EL (cell line): ENCODE measurements at regions not wholly inside any gene's neighbourhood (a gene's known extent, or its start where the extent isn't known, plus 50 kb on each side); places are given as distances from the start of the nearest gene placed in this dataset.

Source experiments
- DNase-seq: peaks from one replicate; pipeline ENCODE4 v3.0.0-alpha.2; 2016

- DNase-seq, result no peak
Measured at GRCh38 chr13:48761256-48761655, 107.5 kb downstream of the CYSLTR2 start.

GRCh38 chr13:48769107-48769704 lies 115.5 kb downstream of the CYSLTR2 start:
- peak; percentile 82 for DNase-seq

- DNase-seq, result no peak
Measured at GRCh38 chr13:48770372-48770771, 116.6 kb downstream of the CYSLTR2 start.

DNA sequence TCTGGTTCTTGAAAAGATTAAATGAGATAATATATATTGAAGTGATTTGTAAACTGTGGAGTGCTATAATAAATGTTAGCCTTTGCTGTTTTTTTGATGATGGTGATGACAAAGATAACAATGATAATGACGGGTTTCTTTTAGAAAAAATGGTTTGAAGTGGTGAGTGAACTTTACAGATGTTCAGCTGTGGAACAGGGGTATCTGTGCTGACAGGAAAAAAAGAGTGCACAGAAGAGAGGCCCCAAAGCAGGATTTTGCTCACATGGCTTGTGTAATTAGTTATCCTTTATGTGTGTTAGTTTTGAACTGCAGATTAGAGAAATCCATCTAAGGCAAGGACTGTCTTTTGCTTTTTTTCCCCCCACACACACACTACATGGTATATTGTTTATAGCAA lies 119.2 kb downstream of the CYSLTR2 start:
- no peak for DNase-seq

DNA sequence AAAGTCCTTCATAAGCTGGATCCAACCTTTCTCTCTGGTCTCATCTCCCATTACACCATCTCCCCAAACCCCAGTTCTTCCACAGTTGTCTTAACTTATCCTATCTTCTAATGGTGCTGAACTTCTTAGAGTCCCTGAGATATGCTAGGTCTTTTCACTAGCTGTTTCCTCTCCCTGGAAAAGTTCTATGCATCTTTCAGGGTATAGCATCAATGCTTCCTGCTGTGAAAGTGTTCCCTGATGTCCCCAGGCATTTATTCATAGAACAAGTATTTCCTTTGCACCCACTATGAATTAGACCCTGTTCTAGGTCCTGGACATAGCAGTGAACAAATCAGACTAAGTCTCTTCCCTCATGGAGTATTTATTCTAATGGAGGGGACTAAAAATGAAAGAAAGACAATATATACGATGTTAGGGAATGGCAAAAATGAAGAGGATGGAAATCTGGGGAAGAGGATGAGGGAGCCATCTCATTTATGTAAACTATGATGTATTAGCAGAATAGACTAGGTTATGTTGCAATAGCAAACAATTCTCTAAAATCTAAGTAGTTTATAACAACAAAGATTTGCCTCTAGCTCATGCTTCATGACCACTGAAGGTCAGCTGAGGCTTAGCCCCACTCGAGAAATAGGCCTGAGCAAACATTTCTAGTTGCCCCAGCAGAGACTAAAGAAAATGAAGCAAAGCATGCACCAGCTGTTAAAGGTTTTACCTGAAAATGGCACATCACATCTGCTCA lies 120.0 kb downstream of the CYSLTR2 start:
- DNase-seq, result peak; percentile 21

DNA sequence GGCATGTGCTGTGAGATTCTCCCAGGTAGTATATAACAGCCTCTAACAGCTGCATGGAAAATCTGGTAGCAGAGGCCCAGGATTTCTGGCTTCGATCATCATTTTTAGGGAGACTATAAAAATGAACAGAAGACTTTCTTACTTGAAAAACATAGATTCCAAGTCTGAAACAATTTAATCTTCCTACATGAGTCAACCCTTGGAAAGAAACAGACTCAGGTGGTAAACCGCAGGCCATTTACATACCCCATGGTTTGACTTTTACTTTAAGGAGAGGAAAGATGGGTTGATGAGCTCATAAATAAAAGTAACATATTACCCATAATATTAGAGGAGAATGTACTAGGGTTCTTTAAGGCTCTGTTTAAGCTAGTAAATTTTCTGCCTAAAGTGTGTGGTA lies 121.6 kb downstream of the CYSLTR2 start:
- DNase-seq, result peak; percentile 32

GRCh38 chr13:48775804-48776203 lies 122.1 kb downstream of the CYSLTR2 start:
- peak; percentile 98 for DNase-seq

GRCh38 chr13:48776401-48776800 lies 122.7 kb downstream of the CYSLTR2 start:
- DNase-seq, result peak; percentile 23

DNA sequence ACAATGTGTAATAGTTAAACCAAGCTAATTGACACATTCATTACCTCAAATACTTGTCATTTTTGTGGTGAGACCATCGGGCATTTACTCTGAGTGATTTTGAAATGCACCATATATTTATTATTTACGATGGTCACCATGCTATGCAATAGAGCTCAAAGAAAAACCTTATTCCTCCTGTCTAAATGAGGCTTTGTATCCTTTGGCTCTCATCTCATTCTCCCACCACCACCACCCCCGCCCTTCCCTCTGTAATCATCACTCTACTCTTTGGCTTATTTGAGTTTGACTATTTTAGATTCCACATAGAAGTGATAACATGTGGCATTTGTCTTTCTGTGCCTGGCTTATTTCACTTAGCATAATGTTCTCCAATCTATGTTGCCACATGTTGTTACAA lies 124.9 kb downstream of the CYSLTR2 start:
- peak; percentile 57 for DNase-seq

- DNase-seq, result no peak
Measured at GRCh38 chr13:48780713-48781341, 127.1 kb downstream of the CYSLTR2 start.

GRCh38 chr13:48782429-48782840 lies 128.7 kb downstream of the CYSLTR2 start:
- no peak for DNase-seq

GRCh38 chr13:48783181-48783630 lies 129.5 kb downstream of the CYSLTR2 start:
- peak; percentile 92 for DNase-seq

DNA sequence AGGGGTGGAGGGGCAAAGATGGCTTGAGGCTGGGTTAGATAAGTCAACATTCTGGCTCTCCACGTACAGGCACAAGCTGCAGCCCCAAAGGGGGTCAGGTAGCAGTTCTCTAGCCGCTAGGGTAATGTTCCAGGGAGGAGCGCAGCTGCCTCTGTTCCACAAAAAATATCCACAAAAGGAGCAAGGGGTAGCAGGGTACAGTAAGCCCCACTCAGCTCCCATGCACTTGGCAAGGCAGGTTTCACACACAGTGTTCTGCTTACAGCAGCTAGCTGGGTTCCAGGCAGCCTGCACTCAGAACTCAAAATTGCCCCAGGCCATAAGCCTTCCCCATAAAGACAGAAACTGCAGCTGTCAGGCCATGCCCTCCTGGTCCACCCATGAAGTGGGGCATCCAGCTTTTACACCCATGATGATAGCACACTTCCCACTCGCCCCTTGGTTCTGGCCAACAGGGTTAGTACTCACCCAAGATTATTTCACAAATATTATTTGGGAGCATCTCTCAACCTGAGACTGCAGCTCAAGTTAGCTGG lies 130.0 kb downstream of the CYSLTR2 start:
- DNase-seq, result no peak

DNA sequence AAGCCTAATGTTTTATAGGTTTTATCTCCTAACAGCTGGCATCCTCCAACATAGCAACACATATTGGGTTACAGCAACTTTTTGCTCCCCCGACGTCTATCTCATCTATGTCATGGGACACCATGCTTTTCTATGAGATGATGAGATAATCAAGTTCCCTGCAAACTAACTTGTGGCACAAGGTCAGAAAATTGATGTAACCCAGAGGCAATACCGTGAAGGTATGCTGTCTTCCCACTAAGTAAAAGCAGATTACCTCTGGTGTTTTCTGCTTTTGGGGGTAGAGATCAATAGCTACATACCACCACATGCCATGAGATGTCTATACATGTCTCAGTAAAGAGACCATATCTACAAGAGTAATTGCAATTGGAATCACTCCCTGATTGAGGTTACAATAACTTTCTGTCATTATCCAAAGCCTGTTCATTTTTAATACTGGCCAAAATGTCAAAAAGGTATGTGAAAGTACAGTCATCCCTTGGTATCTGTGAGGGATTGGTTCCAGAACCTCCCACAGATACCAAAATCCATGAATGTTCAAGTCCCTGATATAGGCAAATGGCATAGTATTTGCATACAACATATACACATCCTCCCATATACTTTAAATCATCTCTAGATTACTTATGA lies 131.3 kb downstream of the CYSLTR2 start:
- no peak for DNase-seq

DNA sequence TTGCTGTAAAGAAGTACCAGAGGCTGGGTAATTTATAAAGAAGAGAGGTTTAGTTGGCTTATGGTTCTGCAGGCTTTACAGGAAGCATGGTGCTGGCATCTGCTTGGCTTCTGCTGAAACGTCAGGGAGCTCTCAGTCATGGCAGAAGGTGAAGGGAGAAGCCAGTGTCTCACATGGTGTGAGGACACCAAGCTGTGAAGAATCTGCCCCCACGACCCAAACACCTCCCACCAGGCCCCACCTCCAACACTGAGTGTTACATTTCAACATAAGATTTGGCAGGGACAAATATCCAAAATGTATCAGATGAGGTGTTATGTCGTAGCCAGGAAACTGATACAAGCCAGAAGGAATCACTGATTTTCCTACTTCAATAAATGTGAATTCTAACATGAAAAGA lies 136.5 kb downstream of the CYSLTR2 start:
- DNase-seq, result no peak

GRCh38 chr13:48790966-48791365 lies 137.2 kb downstream of the CYSLTR2 start:
- DNase-seq, result no peak

- DNase-seq, result no peak
Measured at GRCh38 chr13:48797127-48797526, 143.4 kb downstream of the CYSLTR2 start.

DNA sequence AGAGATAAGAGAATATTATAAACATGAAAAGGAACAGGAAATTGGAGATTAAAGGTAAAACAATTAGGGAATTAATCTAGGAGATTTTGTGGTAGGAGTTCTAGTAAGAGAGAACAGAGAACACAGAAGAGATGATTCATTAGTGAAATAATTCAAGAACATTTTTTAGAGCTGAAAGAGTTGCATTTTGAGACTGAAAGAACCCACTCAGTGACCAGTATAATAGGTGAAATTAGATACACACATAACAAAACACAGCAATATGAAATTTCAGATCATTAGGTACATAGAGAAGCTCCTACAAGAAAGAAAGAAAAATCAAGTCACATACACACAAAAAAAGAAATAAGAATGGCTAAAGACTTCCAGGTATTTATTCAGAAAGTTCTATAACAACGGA lies 144.0 kb downstream of the CYSLTR2 start:
- no peak for DNase-seq

DNA sequence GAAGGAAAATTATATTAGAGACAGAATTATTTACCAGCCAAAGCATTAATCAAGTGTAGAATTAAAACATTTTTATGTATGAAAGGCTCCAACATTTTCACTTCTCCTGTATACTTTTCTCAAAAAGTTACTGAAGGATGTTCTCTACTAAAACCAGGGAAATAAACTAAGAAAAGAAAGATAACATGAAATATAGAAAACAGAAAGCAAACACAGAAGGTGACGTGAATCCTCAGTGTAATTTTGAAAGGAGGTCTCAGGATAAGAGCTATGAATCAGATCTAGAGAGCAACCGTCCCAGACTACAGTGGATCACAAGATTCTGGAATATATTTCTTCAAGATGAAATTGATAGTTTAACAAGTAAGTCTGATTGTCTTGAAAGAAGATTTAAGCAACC lies 144.5 kb downstream of the CYSLTR2 start:
- DNase-seq, result no peak

DNA sequence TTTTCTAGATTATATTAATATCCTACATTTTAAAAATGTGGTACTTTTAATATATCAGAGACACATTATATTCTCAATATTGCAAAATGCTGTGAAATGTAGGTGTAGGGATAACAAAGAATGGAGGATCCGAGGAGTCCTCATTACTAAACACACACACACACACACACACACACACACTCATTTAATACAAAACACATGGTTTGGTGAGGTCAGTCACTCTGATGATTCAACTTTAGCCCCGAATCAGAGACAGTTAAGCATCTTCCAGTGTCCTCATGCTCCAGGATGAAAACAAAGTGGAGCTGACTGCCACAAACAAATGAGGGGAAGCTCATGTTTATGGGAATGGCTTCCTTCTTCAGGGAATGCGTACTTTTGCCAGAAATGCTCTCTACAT lies 147.5 kb downstream of the CYSLTR2 start:
- peak; percentile 68 for DNase-seq

DNA sequence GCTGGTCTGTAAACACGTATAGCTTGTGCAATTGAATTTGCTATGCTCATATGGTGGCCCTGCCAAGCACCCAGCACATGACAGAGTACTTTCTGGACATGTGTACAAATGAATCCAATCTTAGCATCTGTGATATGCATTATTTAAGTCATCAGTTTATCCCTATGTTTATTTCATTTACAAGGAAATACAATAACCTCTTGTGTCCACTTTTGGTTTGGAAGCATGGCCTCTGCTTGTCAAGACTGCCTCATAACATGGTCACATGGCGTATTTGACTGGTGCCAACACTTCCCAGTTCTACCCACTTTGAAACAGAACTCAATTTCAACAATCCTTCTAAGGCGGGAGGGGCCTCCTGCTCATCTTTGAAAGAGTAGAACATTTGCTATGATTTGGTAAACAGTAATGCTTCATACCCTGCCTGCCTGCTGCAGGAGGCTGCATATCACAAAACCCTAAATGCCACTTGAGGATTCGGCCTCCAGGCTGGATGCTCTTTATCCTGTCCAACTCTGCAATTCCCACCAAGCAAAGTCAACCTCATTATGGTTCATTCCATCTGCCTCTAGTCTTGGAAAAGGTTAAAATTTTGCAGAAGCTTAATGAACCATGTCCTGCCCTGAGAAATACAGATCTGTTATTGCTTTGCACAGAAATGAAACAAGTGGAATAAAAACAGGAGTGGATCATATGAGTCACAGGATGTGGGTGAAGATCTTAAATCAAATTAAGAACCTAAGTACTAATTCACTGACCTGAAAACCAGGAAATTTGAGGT lies 151.3 kb downstream of the CYSLTR2 start:
- peak; percentile 26 for DNase-seq

- DNase-seq, result no peak
Measured at GRCh38 chr13:48806522-48806921, 152.8 kb downstream of the CYSLTR2 start.

DNA sequence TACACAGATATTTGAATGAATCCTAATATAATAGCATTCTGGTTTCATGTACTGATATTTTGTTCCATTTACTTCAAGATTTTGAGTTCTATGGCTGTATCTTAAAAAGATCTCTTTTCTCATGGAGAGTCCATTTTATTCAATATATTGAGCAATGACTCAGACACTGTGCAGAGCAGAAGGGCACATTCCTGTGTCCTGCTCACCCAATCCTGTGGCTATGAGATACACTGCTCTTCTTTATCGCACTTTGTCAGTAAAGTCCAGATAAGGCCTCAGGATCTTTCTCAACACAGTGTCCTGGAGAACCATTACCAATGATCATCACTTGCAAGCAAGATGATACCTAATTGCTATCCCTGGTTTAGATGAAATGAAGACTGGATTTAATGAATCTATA lies 155.0 kb downstream of the CYSLTR2 start:
- DNase-seq, result peak; percentile 69
